PC-9 (cell line): ENCODE measurements at regions not wholly inside any gene's neighbourhood (a gene's known extent, or its start where the extent isn't known, plus 50 kb on each side); places are given as distances from the start of the nearest gene placed in this dataset.

Experiments used
- BruUV-seq: library from RNA; stranded (reverse); fragments of 400-500 nt; replicated peaks from 2 replicates; lab custom pipeline; 2021; lab: Mats Ljungman, UMichigan
- CTCF ChIA-PET: fragments of 300-600 bp; sonication (Branson Sonifier 250); formaldehyde crosslinking; loops from one replicate; lab custom pipeline; 2022; ENCODE audit warnings: antibody characterized with exemption; lab: Charles Lee
- POLR2A ChIA-PET: fragments of 300-600 bp; sonication (Branson Sonifier 250); formaldehyde crosslinking; loops from one replicate; lab custom pipeline; 2022; ENCODE audit warnings: antibody characterized with exemption; ENCODE audit not compliant: unreplicated experiment; lab: Charles Lee
- DNase-seq, 2 experiments: peaks; one replicate each; pipeline versions ENCODE4 v3.0.0 to v3.0.0-alpha.2; 2015 to 2022; ENCODE audit warnings: mixed read lengths in 1 of 2
- H2AFZ ChIP-seq: fragments of 200-600 bp; sonication (generic); 2 replicates; pipeline ENCODE4 v1.8.1; 2017; ENCODE audit warnings: antibody characterized with exemption
- H3F3A ChIP-seq: fragments of 200-600 bp; sonication (generic); 2 replicates; pipeline ENCODE4 v1.8.1; 2017; ENCODE audit warnings: antibody characterized with exemption, mild to moderate bottlenecking, low read depth; ENCODE audit not compliant: insufficient read depth
- H3K27ac ChIP-seq: fragments of 200-600 bp; sonication (generic); 2 replicates; pipeline ENCODE4 v1.6.1; 2016; ENCODE audit warnings: mixed run types
- H3K27me3 ChIP-seq: fragments of 200-600 bp; sonication (generic); 2 replicates; pipeline ENCODE4 v1.6.1; 2016; ENCODE audit warnings: low read depth, mixed run types; ENCODE audit not compliant: insufficient read depth
- H3K36me3 ChIP-seq: fragments of 200-600 bp; sonication (generic); 2 replicates; pipeline ENCODE4 v1.6.1; 2016; ENCODE audit warnings: low read depth, mixed run types
- H3K4me1 ChIP-seq: fragments of 200-600 bp; sonication (generic); replicated peaks from 2 replicates; pipeline ENCODE4 v1.6.1; 2016; ENCODE audit warnings: mixed run types; ENCODE audit not compliant: insufficient read depth
- H3K4me2 ChIP-seq: fragments of 200-600 bp; sonication (generic); 2 replicates; pipeline ENCODE4 v1.6.1; 2017; ENCODE audit warnings: mixed run types
- H3K4me3 ChIP-seq: fragments of 200-600 bp; sonication (generic); 2 replicates; pipeline ENCODE4 v1.6.1; 2016; ENCODE audit warnings: mixed run types
- H3K79me2 ChIP-seq: fragments of 200-600 bp; sonication (generic); 2 replicates; pipeline ENCODE4 v1.6.1; 2017; ENCODE audit warnings: low read depth, mixed run types
- H3K9me2 ChIP-seq: fragments of 200-600 bp; sonication (generic); 2 replicates; pipeline ENCODE4 v1.8.1; 2017; ENCODE audit warnings: mild to moderate bottlenecking; ENCODE audit not compliant: insufficient read depth
- H3K9me3 ChIP-seq: fragments of 200-600 bp; sonication (generic); 2 replicates; pipeline ENCODE4 v1.8.1; 2016; ENCODE audit warnings: low read depth; ENCODE audit not compliant: insufficient read depth
- H4K20me1 ChIP-seq: fragments of 200-600 bp; sonication (generic); 2 replicates; pipeline ENCODE4 v1.8.1; 2017; ENCODE audit not compliant: insufficient read depth
- CTCF ChIP-seq: fragments of 200-600 bp; sonication (generic); conservative IDR thresholded peaks from 2 replicates; pipeline ENCODE4 v1.6.1; 2017; ENCODE audit warnings: mixed run types, antibody characterized with exemption, mild to moderate bottlenecking, moderate library complexity
- EZH2 ChIP-seq: fragments of 200-600 bp; sonication (generic); IDR thresholded peaks from 2 replicates; pipeline ENCODE4 v1.8.0; 2017; ENCODE audit warnings: antibody characterized with exemption, low read depth
- intact Hi-C: fragments of 100-400 bp; cut with micrococcal nuclease; formaldehyde crosslinking; loops from one replicate; pipeline ENCODE4 v1.10.0; 2022; ENCODE audit not compliant: unreplicated experiment

GRCh38 chr12:115802767-115803166 is 474.7 kb downstream of the MED13L start:
- Histone ChIP-seq H2AFZ (no peak overlapping the region), H3K9me2 (no peaks in the 10 kb centered on the region), H3K9me3 (no peaks in the 10 kb centered on the region), H3K4me3 (no peak overlapping the region), H3K36me3 (no peaks in the 10 kb centered on the region), H3K27me3 (peaks cover 33% of the 10 kb centered on the region), H3F3A (no peaks in the 10 kb centered on the region), H3K79me2 (no peaks in the 10 kb centered on the region), H3K4me2 (no peak overlapping the region), H3K27ac (no peak overlapping the region), H3K4me1 (no peaks in the 10 kb centered on the region), H4K20me1 (no peaks in the 10 kb centered on the region)
- BruUV-seq, result no TSS peak
- ChIA-PET CTCF (no interaction called here), POLR2A (no interaction called here)
- TF ChIP-seq CTCF (no peak), EZH2 (no peak)
- intact Hi-C loops, result no loop called here
- DNase-seq, result no peak

GRCh38 chr12:115801871-115802270 is 475.6 kb downstream of the MED13L start:
- no peaks in the 10 kb centered on the region for H3K9me2 ChIP-seq
- H3K4me3 ChIP-seq, result no peak overlapping the region
- no peaks in the 10 kb centered on the region for H3K4me1 ChIP-seq
- no peaks in the 10 kb centered on the region for H4K20me1 ChIP-seq
- no peaks in the 10 kb centered on the region for H3K9me3 ChIP-seq
- H3K27me3 ChIP-seq, result peaks cover 30% of the 10 kb centered on the region
- H3F3A ChIP-seq, result no peaks in the 10 kb centered on the region
- H3K79me2 ChIP-seq, result no peaks in the 10 kb centered on the region
- DNase-seq, result no peak
- H2AFZ ChIP-seq, result no peak overlapping the region
- no TSS peak for BruUV-seq
- intact Hi-C loops, result no loop called here
- ChIA-PET CTCF (no interaction called here), POLR2A (no interaction called here)
- no peak overlapping the region for H3K4me2 ChIP-seq
- TF ChIP-seq CTCF, result no peak
- TF ChIP-seq EZH2, result no peak
- H3K27ac ChIP-seq, result no peak overlapping the region
- H3K36me3 ChIP-seq, result no peaks in the 10 kb centered on the region

GRCh38 chr12:115799610-115800009 is 477.9 kb downstream of the MED13L start:
- intact Hi-C loops, result no loop called here
- Histone ChIP-seq H3K9me3 (no peaks in the 10 kb centered on the region), H2AFZ (no peak overlapping the region), H3K4me3 (no peak overlapping the region), H3K36me3 (no peaks in the 10 kb centered on the region), H3K27ac (no peak overlapping the region), H3K79me2 (no peaks in the 10 kb centered on the region), H4K20me1 (no peaks in the 10 kb centered on the region), H3K4me1 (no peaks in the 10 kb centered on the region), H3K9me2 (no peaks in the 10 kb centered on the region), H3K4me2 (no peak overlapping the region), H3F3A (no peaks in the 10 kb centered on the region), H3K27me3 (peaks cover 42% of the 10 kb centered on the region)
- no TSS peak for BruUV-seq
- POLR2A ChIA-PET, result no interaction called here
- TF ChIP-seq EZH2 (no peak), CTCF (no peak)
- no peak for DNase-seq
- CTCF ChIA-PET, result no interaction called here
